ENCODE measurements at regions not wholly inside any gene's neighbourhood (a gene's known extent, or its start where the extent isn't known, plus 50 kb on each side); places are given as distances from the start of the nearest gene placed in this dataset.
A peak's percentile ranks its signal among the peaks of the same experiment; 100 is the strongest.

GRCh38 chr11:116691771-116692177 lies 81.0 kb downstream of the BUD13 start:
- intact Hi-C loops (cut with DNase I), result no loop called here
- TF ChIP-seq CTCF (IDR thresholded peaks at IDR 0.05; ENCODE audit: borderline replicate concordance, extremely low read depth, insufficient read depth), result peak; percentile 67
- FAIRE-seq (no peak), DNase-seq (peak in 3 of 5 donors; percentile 41 to 54 (median 44))
- Histone ChIP-seq H3K4me1 (ENCODE audit: control insufficient read depth in 2 of 3, insufficient read depth in 2 of 3, low read depth in 1 of 3, low read length in 3 of 3) (no peaks in the 10 kb centered on the region), H3K9me3 (ENCODE audit: control insufficient read depth in 2 of 3, insufficient read depth in 1 of 3, low read length in 3 of 3) (no peaks in the 10 kb centered on the region), H3K27ac (ENCODE audit: low read depth in 2 of 2, low read length in 2 of 2) (no peak overlapping the region), H3K9ac (ENCODE audit: low read length in 3 of 3) (no peak overlapping the region), H3K27me3 (ENCODE audit: control insufficient read depth, insufficient read depth, low read length) (no peaks in the 10 kb centered on the region), H3K36me3 (ENCODE audit: control insufficient read depth in 2 of 3, insufficient read depth in 3 of 3, low read length in 3 of 3) (no peaks in the 10 kb centered on the region), H3K4me3 (ENCODE audit: low read length in 3 of 3) (no peak overlapping the region)

GRCh38 chr11:116690611-116691010 lies 82.2 kb downstream of the BUD13 start:
- no peak overlapping the region for H3K27ac ChIP-seq (ENCODE audit: low read depth in 2 of 2, low read length in 2 of 2)
- no peak for FAIRE-seq
- H3K4me1 ChIP-seq (ENCODE audit: control insufficient read depth in 2 of 3, insufficient read depth in 2 of 3, low read depth in 1 of 3, low read length in 3 of 3), result no peaks in the 10 kb centered on the region
- no peak for TF ChIP-seq CTCF (IDR thresholded peaks at IDR 0.05; ENCODE audit: borderline replicate concordance, extremely low read depth, insufficient read depth)
- no peak overlapping the region for H3K4me3 ChIP-seq (ENCODE audit: low read length in 3 of 3)
- no peaks in the 10 kb centered on the region for H3K36me3 ChIP-seq (ENCODE audit: control insufficient read depth in 2 of 3, insufficient read depth in 3 of 3, low read length in 3 of 3)
- no peak overlapping the region for H3K9ac ChIP-seq (ENCODE audit: low read length in 3 of 3)
- intact Hi-C loops (cut with DNase I), result no loop called here
- H3K27me3 ChIP-seq (ENCODE audit: control insufficient read depth, insufficient read depth, low read length), result no peaks in the 10 kb centered on the region
- DNase-seq, result no peak
- H3K9me3 ChIP-seq (ENCODE audit: control insufficient read depth in 2 of 3, insufficient read depth in 1 of 3, low read length in 3 of 3), result no peaks in the 10 kb centered on the region

GRCh38 chr11:116689413-116690127 lies 83.2 kb downstream of the BUD13 start:
- DNase-seq (no peak), FAIRE-seq (no peak)
- H3K4me1 ChIP-seq (ENCODE audit: control insufficient read depth in 2 of 3, insufficient read depth in 2 of 3, low read depth in 1 of 3, low read length in 3 of 3), result no peaks in the 10 kb centered on the region
- no peak overlapping the region for H3K4me3 ChIP-seq (ENCODE audit: low read length in 3 of 3)
- TF ChIP-seq CTCF (IDR thresholded peaks at IDR 0.05; ENCODE audit: borderline replicate concordance, extremely low read depth, insufficient read depth), result no peak
- no peaks in the 10 kb centered on the region for H3K36me3 ChIP-seq (ENCODE audit: control insufficient read depth in 2 of 3, insufficient read depth in 3 of 3, low read length in 3 of 3)
- no peak overlapping the region for H3K9ac ChIP-seq (ENCODE audit: low read length in 3 of 3)
- H3K27ac ChIP-seq (ENCODE audit: low read depth in 2 of 2, low read length in 2 of 2), result no peak overlapping the region
- intact Hi-C loops (cut with DNase I), result no loop called here
- no peaks in the 10 kb centered on the region for H3K9me3 ChIP-seq (ENCODE audit: control insufficient read depth in 2 of 3, insufficient read depth in 1 of 3, low read length in 3 of 3)
- H3K27me3 ChIP-seq (ENCODE audit: control insufficient read depth, insufficient read depth, low read length), result no peaks in the 10 kb centered on the region

- TF ChIP-seq CTCF (IDR thresholded peaks at IDR 0.05; ENCODE audit: borderline replicate concordance, extremely low read depth, insufficient read depth), result no peak
- H3K4me3 ChIP-seq (ENCODE audit: low read length in 3 of 3), result no peak overlapping the region
- no peaks in the 10 kb centered on the region for H3K9me3 ChIP-seq (ENCODE audit: control insufficient read depth in 2 of 3, insufficient read depth in 1 of 3, low read length in 3 of 3)
- peak in 1 of 5 donors; percentile 48 for DNase-seq
- no peaks in the 10 kb centered on the region for H3K36me3 ChIP-seq (ENCODE audit: control insufficient read depth in 2 of 3, insufficient read depth in 3 of 3, low read length in 3 of 3)
- no peak overlapping the region for H3K27ac ChIP-seq (ENCODE audit: low read depth in 2 of 2, low read length in 2 of 2)
- intact Hi-C loops (cut with DNase I), result no loop called here
- no peak for FAIRE-seq
- H3K9ac ChIP-seq (ENCODE audit: low read length in 3 of 3), result no peak overlapping the region
- no peaks in the 10 kb centered on the region for H3K4me1 ChIP-seq (ENCODE audit: control insufficient read depth in 2 of 3, insufficient read depth in 2 of 3, low read depth in 1 of 3, low read length in 3 of 3)
- H3K27me3 ChIP-seq (ENCODE audit: control insufficient read depth, insufficient read depth, low read length), result no peaks in the 10 kb centered on the region
Measured at GRCh38 chr11:116688202-116688540, 84.6 kb downstream of the BUD13 start.
